C4-2B (cell line): ENCODE measurements at regions not wholly inside any gene's neighbourhood (a gene's known extent, or its start where the extent isn't known, plus 50 kb on each side); places are given as distances from the start of the nearest gene placed in this dataset.

Source experiments
- ZFX ChIP-seq: fragments of 450-650 bp; IDR thresholded peaks from 2 replicates; pipeline ENCODE4 v1.6.1; 2017
- TF ChIP-seq, protein P1 (sequence below): fragments of 450-650 bp; conservative IDR thresholded peaks from 2 replicates; pipeline ENCODE4 v1.5.1; 2017; ENCODE audit warnings: mild to moderate bottlenecking

DNA sequence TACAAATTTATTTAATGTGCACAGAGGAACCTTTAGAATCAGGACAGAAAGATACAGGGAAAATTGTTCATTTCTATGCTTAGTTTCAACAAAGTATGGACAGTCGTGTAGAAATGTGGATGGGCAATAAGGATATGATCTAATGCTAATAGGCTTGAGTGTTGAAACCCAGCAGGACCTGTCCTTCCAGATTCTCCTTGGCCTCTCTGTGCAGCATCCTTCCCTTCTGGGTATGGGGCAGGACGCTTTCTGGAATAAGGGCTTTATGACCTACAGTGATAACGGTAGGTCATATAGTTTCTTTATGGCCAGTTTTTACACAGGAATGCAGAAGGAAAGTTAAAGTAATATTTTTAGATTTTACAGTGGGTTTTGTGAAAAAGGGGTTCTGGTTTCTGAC, 698.1 kb downstream of the SI start:
- TF ChIP-seq, protein P1, sequence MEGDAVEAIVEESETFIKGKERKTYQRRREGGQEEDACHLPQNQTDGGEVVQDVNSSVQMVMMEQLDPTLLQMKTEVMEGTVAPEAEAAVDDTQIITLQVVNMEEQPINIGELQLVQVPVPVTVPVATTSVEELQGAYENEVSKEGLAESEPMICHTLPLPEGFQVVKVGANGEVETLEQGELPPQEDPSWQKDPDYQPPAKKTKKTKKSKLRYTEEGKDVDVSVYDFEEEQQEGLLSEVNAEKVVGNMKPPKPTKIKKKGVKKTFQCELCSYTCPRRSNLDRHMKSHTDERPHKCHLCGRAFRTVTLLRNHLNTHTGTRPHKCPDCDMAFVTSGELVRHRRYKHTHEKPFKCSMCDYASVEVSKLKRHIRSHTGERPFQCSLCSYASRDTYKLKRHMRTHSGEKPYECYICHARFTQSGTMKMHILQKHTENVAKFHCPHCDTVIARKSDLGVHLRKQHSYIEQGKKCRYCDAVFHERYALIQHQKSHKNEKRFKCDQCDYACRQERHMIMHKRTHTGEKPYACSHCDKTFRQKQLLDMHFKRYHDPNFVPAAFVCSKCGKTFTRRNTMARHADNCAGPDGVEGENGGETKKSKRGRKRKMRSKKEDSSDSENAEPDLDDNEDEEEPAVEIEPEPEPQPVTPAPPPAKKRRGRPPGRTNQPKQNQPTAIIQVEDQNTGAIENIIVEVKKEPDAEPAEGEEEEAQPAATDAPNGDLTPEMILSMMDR: no peak
- TF ChIP-seq ZFX: no peak
